ENCODE measurements at regions not wholly inside any gene's neighbourhood (a gene's known extent, or its start where the extent isn't known, plus 50 kb on each side); places are given as distances from the start of the nearest gene placed in this dataset.
"Not testable (repeated sequence)": the region's sequence is repeated elsewhere in the genome, so short reads cannot be mapped to it uniquely, and the experiment has no call there.

DNA sequence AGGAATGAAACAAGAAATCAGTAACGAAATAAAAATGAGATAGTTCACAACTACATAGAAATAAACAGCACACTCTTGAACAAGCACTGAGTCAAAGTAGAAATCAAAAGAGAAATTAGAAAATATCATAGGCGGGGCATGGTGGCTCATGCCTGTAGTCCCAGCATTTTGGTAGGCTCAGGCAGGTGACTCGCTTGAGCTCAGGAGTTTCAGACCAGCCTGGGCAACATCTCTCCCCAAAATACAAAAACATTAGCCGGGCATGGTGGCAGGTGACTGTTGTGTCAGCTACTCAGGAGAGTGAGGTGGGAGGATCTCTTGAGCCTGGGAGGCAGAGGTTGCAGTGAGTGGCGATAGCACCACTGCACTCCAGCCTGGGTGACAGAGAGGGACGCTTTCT, 714.4 kb downstream of the GLUD2 start (continued):
- no peak for TF ChIP-seq MEF2B (IDR thresholded peaks at IDR 0.05; ENCODE audit: partially characterized antibody, poor library complexity, severe bottlenecking)

DNA sequence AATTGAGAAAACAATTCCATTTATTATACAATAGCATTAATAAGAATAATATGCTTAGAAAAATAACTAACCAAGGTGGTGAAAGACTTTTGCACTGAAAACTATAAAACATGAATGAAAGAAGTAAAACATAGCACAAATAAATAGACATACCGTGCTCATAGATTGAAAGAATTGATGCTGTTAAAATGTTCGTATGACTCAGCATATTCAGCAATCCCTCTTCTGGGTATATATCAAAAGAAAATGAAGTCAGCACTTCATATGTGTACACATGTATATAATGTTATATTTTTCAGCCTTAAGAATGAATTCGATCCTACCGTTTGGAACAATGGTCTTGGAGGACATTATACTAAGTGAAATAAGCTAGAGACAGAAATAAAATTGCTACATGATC, 716.3 kb downstream of the GLUD2 start:
- H3K9me3 ChIP-seq (replicated peaks; ENCODE audit: control insufficient read depth, insufficient read depth, low read length): no peaks in the 10 kb centered on the region
- no peaks in the 10 kb centered on the region for H4K20me1 ChIP-seq (ENCODE audit: control insufficient read depth, insufficient read depth)
- no peak for FAIRE-seq
- no peak overlapping the region for H3K27ac ChIP-seq (ENCODE audit: control insufficient read depth, insufficient read depth)
- no peak overlapping the region for H3K9ac ChIP-seq (ENCODE audit: control insufficient read depth, insufficient read depth, low read length)
- no peak for TF ChIP-seq PAX8 (IDR thresholded peaks at IDR 0.05)
- no peak for TF ChIP-seq LARP7 (IDR thresholded peaks at IDR 0.05)
- TF ChIP-seq GABPA (IDR thresholded peaks at IDR 0.05; ENCODE audit: low read depth): no peak
- no peak for TF ChIP-seq MYC (IDR thresholded peaks at IDR 0.05; ENCODE audit: insufficient read depth, insufficient read length, insufficient replicate concordance, low read length, severe bottlenecking)
- TF ChIP-seq ZNF274 (IDR thresholded peaks at IDR 0.05; ENCODE audit: insufficient read depth, insufficient read length): no peak
- no peak for TF ChIP-seq CEBPZ (IDR thresholded peaks at IDR 0.05; ENCODE audit: low read depth, low read length)
- TF ChIP-seq SUPT20H (IDR thresholded peaks at IDR 0.05; ENCODE audit: borderline replicate concordance, control insufficient read depth, low read depth, low read length): no peak
- TF ChIP-seq EED (IDR thresholded peaks at IDR 0.05; ENCODE audit: low read depth): no peak
- TF ChIP-seq SRF (IDR thresholded peaks at IDR 0.05; ENCODE audit: low read depth in 2 of 2, low read length in 2 of 2): no peak
- no peak for TF ChIP-seq NBN (IDR thresholded peaks at IDR 0.05)
- intact Hi-C loops (cut with micrococcal nuclease; ENCODE audit: unreplicated experiment) (loop anchor here (5.0 kb wide), 1 partner anchor 514 kb away; no protein-coding TSS in a partner anchor), in situ Hi-C loops (cut with MboI) (no loop called here)
- no peak overlapping the region for H3K4me2 ChIP-seq (ENCODE audit: control insufficient read depth, insufficient read depth)
- ChIA-PET POLR2A (no interaction called here), RAD21 (ENCODE audit: unreplicated experiment) (no interaction called here), CTCF (no interaction called here), SMC1A (ENCODE audit: uncharacterized antibody, unreplicated experiment) (interaction anchor here (0.6 to 1.3 kb wide), 2 partner anchors 16 to 135 kb away, joined by 3 read pairs; no protein-coding TSS in a partner anchor)
- H3K4me3 ChIP-seq: no peak overlapping the region
- 31% methylated on average over 4 of the region's 4 CpGs for WGBS (ENCODE audit: insufficient coverage, insufficient replicate concordance, low lambda C conversion rate, missing lambda C conversion rate)
- H2AFZ ChIP-seq (ENCODE audit: control insufficient read depth, low read depth, low read length): no peak overlapping the region
- ATAC-seq: no peak
- H3K27me3 ChIP-seq (replicated peaks in 1 of 2; ENCODE audit: control insufficient read depth in 2 of 2, insufficient read depth in 2 of 2, low read length in 1 of 2): no peaks in the 10 kb centered on the region
- H3K79me2 ChIP-seq (ENCODE audit: control insufficient read depth, insufficient read depth, low read length): no peaks in the 10 kb centered on the region
- no TSS peak for BruUV-seq (replicated peaks)
- no peaks in the 10 kb centered on the region for H3K36me3 ChIP-seq (ENCODE audit: control insufficient read depth in 2 of 2, insufficient read depth in 2 of 2, low read length in 1 of 2)
- DNase-seq (ENCODE audit: low read depth, low spot score): no peak
- H3K4me1 ChIP-seq (ENCODE audit: control insufficient read depth, insufficient read depth, low read length): no peaks in the 10 kb centered on the region

DNA sequence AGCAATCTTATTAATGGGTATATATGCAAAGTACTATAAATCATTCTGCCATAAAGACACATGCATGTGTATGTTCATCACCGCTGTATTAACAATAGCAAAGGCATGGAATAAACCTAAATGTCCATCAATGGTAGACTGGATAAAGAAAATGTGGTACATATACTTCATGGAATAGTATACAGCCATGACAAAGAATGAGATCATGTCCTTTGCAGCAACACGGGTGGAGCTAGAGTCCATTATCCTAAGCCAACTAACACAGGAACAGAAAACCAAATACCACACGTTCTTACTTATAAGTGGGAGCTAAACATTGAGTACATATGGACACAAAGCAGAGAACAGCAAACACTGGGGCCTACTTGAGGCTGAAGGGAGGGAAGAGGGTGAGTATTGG, 720.8 kb downstream of the GLUD2 start:
- 39% methylated on average over 3 of the region's 3 CpGs for WGBS (ENCODE audit: insufficient coverage, insufficient replicate concordance, low lambda C conversion rate, missing lambda C conversion rate)
- DNase-seq (ENCODE audit: low read depth, low spot score); RAD21 ChIA-PET (ENCODE audit: unreplicated experiment); in situ Hi-C loops (cut with MboI); H3K9me3 ChIP-seq (replicated peaks; ENCODE audit: control insufficient read depth, insufficient read depth, low read length); H3K4me3 ChIP-seq; H3K27me3 ChIP-seq (replicated peaks in 1 of 2; ENCODE audit: control insufficient read depth in 2 of 2, insufficient read depth in 2 of 2, low read length in 1 of 2); FAIRE-seq; H3K27ac ChIP-seq (ENCODE audit: control insufficient read depth, insufficient read depth); H2AFZ ChIP-seq (ENCODE audit: control insufficient read depth, low read depth, low read length); H3K9ac ChIP-seq (ENCODE audit: control insufficient read depth, insufficient read depth, low read length); H3K4me1 ChIP-seq (ENCODE audit: control insufficient read depth, insufficient read depth, low read length); H3K79me2 ChIP-seq (ENCODE audit: control insufficient read depth, insufficient read depth, low read length); ATAC-seq; intact Hi-C loops (cut with micrococcal nuclease; ENCODE audit: unreplicated experiment); BruUV-seq (replicated peaks); CTCF ChIA-PET; H3K36me3 ChIP-seq (ENCODE audit: control insufficient read depth in 2 of 2, insufficient read depth in 2 of 2, low read length in 1 of 2); H4K20me1 ChIP-seq (ENCODE audit: control insufficient read depth, insufficient read depth); H3K4me2 ChIP-seq (ENCODE audit: control insufficient read depth, insufficient read depth); POLR2A ChIA-PET: not testable (repeated sequence)
- SMC1A ChIA-PET (ENCODE audit: uncharacterized antibody, unreplicated experiment): interaction anchor here (0.5 kb wide), 1 partner anchor 538 kb away, joined by 3 read pairs; no protein-coding TSS in a partner anchor

Measured in GM12878 (cell line).